HL-60 (cell line): ENCODE measurements at regions not wholly inside any gene's neighbourhood (a gene's known extent, or its start where the extent isn't known, plus 50 kb on each side); places are given as distances from the start of the nearest gene placed in this dataset.

ENCODE experiments used
- SPI1 ChIP-seq: IDR thresholded peaks from 2 replicates; pipeline ENCODE4 v1.6.1; 2012; ENCODE audit warnings: low read depth, mild to moderate bottlenecking, borderline replicate concordance
- TF ChIP-seq, protein P1 (sequence below): IDR thresholded peaks from one replicate; pipeline ENCODE4 v1.5.1; 2011; ENCODE audit warnings: low read length, control low read depth, inconsistent platforms; ENCODE audit not compliant: insufficient read depth

DNA sequence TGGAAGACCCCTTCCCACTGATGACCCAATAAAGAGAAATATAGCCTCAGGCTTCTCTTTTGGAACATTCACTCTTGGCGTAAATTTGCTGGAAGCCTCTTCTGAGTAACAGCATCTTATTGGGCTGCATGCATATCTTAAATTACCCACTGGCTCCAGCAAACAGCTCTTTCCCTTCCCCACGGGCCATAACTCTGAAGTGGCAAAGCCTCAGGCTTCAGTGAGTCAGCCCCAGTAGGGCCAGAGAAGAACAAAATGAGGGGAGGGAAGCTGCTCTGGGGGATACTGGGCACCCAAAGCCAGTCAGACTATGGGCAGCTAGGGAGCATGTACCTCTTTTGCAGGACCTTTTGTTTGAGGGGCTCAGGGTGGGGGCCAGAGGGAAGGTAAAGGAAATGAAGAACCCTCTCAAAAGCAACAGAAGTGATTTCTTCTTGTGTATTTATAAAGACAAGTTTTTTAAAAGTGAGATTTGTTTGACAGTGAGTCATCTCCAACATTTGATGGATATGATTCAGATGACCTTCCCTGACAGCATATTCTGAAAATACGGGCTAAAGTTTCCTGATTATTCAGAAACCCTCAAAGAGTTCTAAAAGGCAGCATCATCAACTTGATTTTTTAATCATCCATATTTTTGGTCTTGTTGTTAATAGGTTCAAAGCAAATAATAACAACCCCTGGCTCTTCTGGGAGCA is 203.4 kb downstream of the KIF18A start:
- TF ChIP-seq, protein P1, sequence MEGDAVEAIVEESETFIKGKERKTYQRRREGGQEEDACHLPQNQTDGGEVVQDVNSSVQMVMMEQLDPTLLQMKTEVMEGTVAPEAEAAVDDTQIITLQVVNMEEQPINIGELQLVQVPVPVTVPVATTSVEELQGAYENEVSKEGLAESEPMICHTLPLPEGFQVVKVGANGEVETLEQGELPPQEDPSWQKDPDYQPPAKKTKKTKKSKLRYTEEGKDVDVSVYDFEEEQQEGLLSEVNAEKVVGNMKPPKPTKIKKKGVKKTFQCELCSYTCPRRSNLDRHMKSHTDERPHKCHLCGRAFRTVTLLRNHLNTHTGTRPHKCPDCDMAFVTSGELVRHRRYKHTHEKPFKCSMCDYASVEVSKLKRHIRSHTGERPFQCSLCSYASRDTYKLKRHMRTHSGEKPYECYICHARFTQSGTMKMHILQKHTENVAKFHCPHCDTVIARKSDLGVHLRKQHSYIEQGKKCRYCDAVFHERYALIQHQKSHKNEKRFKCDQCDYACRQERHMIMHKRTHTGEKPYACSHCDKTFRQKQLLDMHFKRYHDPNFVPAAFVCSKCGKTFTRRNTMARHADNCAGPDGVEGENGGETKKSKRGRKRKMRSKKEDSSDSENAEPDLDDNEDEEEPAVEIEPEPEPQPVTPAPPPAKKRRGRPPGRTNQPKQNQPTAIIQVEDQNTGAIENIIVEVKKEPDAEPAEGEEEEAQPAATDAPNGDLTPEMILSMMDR: no peak
- no peak for TF ChIP-seq SPI1
